ENCODE measurements at regions not wholly inside any gene's neighbourhood (a gene's known extent, or its start where the extent isn't known, plus 50 kb on each side); places are given as distances from the start of the nearest gene placed in this dataset.

GRCh38 chr16:86710602-86710950 is 132.2 kb downstream of the FOXL1 start:
- TF ChIP-seq CTCF (conservative IDR thresholded peaks at IDR 0.05; ENCODE audit: low read depth, low read length) (no peak), EZH2 (IDR thresholded peaks at IDR 0.05; ENCODE audit: borderline replicate concordance, low read depth, low read length, poor library complexity, severe bottlenecking) (no peak)
